Activated CD8-positive, alpha-beta memory T cell treated with anti-CD3 and anti-CD28 coated beads for 24 hours (primary cell): ENCODE measurements at regions not wholly inside any gene's neighbourhood (a gene's known extent, or its start where the extent isn't known, plus 50 kb on each side); places are given as distances from the start of the nearest gene placed in this dataset.
A peak's percentile ranks its signal among the peaks of the same experiment; 100 is the strongest.
"Not testable (repeated sequence)": the region's sequence is repeated elsewhere in the genome, so short reads cannot be mapped to it uniquely, and the experiment has no call there.

ENCODE experiments used
- DNase-seq: peaks from one replicate; pipeline ENCODE4 v3.0.0-alpha.2; 2020

- peak; percentile 42 for DNase-seq
These were observed 352.4 kb downstream of the TCERG1L start for GRCh38 chr10:130958981-130959751.

- DNase-seq = peak; percentile 30
These were observed 351.7 kb downstream of the TCERG1L start for GRCh38 chr10:130959752-130960195.

- peak; percentile 17 for DNase-seq
These were observed 351.0 kb downstream of the TCERG1L start for GRCh38 chr10:130960531-130960930.

- peak; percentile 15 for DNase-seq
These were observed 349.8 kb downstream of the TCERG1L start for GRCh38 chr10:130961506-130962239.

- no peak for DNase-seq
These were observed 349.1 kb downstream of the TCERG1L start for GRCh38 chr10:130962240-130963051.

GRCh38 chr10:130963052-130963393 lies 348.5 kb downstream of the TCERG1L start:
- DNase-seq = no peak

- no peak for DNase-seq
These were observed 347.6 kb downstream of the TCERG1L start for GRCh38 chr10:130963786-130964522.

- no peak for DNase-seq
These were observed 346.8 kb downstream of the TCERG1L start for GRCh38 chr10:130964771-130965170.

- no peak for DNase-seq
These were observed 344.4 kb downstream of the TCERG1L start for GRCh38 chr10:130967161-130967560.

GRCh38 chr10:130967784-130968183 lies 343.7 kb downstream of the TCERG1L start:
- DNase-seq = no peak

- no peak for DNase-seq
These were observed 343.0 kb downstream of the TCERG1L start for GRCh38 chr10:130968511-130968910.

GRCh38 chr10:130968964-130969363 lies 342.6 kb downstream of the TCERG1L start:
- no peak for DNase-seq

GRCh38 chr10:130969700-130970099 lies 341.8 kb downstream of the TCERG1L start:
- no peak for DNase-seq

- no peak for DNase-seq
These were observed 341.0 kb downstream of the TCERG1L start for GRCh38 chr10:130970341-130971122.

GRCh38 chr10:130971123-130971435 lies 340.4 kb downstream of the TCERG1L start:
- no peak for DNase-seq

GRCh38 chr10:130973127-130973839 lies 338.2 kb downstream of the TCERG1L start:
- DNase-seq = no peak

- DNase-seq = no peak
These were observed 337.4 kb downstream of the TCERG1L start for GRCh38 chr10:130974166-130974565.

GRCh38 chr10:130975351-130975750 lies 336.2 kb downstream of the TCERG1L start:
- DNase-seq = not testable (repeated sequence)

- no peak for DNase-seq
These were observed 328.7 kb downstream of the TCERG1L start for GRCh38 chr10:130982802-130983201.

- no peak for DNase-seq
These were observed 327.8 kb downstream of the TCERG1L start for GRCh38 chr10:130983749-130984148.

- DNase-seq = peak; percentile 9
These were observed 326.8 kb downstream of the TCERG1L start for GRCh38 chr10:130984686-130985085.
